IPS-NIHi11 (cell line): ENCODE measurements at regions not wholly inside any gene's neighbourhood (a gene's known extent, or its start where the extent isn't known, plus 50 kb on each side); places are given as distances from the start of the nearest gene placed in this dataset.

Experiments used
- DNase-seq: peaks from one replicate; pipeline ENCODE4 v3.0.0; 2012; ENCODE audit warnings: mixed read lengths, low spot score

DNA sequence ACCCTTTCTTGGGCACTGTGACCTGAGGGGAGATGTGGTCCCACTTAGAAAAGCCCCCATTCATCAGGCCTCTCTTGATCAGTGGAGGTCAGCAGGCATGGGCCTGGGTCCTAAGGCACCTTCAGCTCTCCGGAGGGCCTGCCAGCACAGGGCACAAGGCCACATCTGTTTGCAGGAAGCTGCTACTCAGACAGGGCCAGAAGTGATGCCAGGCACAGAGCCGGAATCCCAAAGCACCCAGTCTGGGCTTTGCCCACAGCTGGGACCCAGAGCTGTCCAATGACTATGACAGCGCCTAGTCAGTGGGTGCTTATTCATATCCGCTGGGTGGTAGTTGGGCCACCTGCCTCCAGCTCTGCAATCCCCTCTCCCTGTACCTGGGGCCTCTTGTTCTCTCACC is 63.2 kb upstream of the ELN start:
- no peak for DNase-seq

DNA sequence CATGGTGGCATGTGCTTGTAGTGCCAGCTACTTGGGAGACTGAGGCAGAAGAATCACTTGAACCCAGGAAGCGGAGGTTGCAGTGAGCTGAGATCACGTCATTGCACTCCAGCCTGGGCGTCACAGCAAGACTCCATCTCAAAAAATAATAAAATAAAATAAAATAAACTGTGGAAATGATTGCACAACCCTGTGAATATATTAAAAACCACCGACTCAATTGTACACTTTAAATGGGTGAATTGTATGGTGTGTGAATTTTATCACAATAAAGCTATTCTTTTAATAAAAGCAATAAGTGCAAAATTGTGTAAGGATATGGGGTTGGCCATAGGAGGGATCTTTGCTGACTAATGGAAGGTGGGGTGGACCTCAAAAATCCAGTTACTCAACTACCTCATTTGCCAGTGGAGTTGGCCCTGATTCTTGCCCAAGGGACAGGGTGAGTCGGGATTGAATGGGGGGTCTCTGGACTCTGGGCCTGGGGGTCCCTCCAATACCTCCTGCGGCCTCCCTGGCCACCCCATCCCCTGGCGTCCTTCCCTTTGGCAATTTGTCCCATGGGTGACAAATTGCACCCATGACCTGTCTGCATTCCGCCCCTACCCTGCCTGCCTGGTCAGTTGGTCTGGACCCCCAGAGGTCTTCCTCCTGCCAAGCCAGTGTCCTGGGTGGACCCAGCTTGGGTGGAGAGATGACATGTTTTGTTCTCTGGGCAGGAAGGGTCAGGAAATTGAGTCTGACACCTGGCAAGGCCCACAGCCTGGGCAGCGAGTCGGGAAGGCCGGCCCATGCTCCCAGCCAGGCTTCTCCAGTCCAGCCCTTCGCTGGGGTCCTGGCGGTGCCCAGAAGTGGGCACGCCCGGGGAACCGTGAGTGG is 61.7 kb upstream of the ELN start:
- DNase-seq = no peak

DNA sequence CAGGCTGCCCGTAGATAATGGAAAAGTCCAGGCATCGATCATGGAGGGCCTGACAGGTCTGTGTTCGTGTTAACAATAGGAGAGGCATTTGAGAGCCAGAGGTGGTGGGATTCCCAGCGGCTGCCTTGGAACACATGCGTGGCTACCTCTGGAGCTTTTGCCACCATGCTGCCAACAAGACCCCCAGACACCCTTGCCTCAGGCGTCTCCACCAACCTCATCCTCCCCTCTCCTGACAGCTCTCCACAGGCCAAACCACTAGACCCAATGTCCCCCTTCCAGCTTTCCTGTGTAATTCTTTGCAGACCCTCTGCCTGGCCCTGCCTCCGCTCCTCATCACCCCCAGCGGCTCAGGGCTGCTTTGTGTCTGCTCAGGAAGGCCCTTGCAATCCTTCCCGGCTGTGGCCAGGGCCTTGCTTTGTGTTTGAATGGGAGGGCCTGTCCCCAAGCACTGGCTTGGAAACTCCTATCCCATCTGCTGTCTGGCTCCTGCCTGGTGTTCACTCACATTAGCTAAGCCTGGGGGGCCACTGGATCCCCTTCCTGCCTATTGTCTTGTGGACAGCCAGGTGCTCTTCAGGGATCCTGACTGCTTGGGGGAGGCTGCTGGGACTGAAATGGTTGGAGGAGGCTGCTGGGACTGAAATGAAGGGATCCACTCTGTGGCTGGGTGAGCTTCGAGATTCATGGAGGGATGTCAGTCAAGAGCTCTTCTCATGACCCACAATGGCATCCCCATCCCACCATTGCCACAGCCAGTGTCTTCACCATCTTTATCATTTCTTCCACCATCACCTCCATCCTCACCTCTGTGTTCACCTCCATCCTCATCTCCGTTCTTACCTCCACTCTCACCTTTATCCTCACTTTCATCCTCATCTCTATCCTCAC is 60.8 kb upstream of the ELN start:
- no peak for DNase-seq

- DNase-seq = no peak
These were observed 60.1 kb upstream of the ELN start for GRCh38 chr7:73967832-73968290.

DNA sequence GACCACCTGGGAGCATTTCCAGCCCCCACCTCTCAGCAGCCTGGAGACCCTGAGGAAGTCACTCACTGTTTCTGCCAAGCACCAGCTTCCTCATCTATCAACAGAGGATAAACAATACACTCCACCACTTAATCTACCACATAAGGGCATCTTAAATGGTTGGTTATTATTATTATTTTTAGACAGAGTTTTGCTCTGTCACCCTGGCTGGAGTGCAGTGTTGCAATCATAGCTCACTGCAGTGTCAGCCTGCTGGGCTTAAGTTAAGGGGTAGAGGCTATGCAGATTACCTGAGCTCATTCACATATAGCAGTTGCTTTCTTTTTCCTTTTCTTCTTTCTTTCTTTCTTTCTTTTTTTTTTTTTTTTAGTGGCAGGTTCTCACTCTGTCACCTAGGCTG is 59.5 kb upstream of the ELN start:
- DNase-seq = no peak

DNA sequence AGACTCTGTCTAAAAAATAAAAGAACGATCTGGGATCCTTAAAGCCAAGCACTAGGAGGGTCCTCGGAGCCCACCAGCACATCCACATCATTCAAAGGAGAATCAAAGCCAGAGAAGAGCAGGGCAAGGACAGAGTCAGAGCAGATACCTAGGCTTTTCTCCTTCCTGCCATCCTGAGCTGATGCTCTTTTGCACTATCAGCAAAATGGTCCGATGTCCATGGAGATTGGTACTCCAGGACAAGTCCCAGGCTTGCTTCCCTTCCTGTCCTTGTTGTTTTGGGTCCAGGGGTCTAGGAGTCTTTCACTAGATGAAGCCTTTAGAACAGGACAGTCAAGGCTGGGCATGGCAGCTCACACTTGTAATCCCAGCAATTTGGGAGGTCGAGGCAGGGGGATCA is 58.0 kb upstream of the ELN start:
- no peak for DNase-seq

- DNase-seq = no peak
These were observed 57.2 kb upstream of the ELN start for GRCh38 chr7:73970801-73971229.

- no peak for DNase-seq
These were observed 56.7 kb upstream of the ELN start for GRCh38 chr7:73971322-73971703.

- peak; percentile 84 for DNase-seq
These were observed 56.1 kb upstream of the ELN start for GRCh38 chr7:73971704-73972341.

DNA sequence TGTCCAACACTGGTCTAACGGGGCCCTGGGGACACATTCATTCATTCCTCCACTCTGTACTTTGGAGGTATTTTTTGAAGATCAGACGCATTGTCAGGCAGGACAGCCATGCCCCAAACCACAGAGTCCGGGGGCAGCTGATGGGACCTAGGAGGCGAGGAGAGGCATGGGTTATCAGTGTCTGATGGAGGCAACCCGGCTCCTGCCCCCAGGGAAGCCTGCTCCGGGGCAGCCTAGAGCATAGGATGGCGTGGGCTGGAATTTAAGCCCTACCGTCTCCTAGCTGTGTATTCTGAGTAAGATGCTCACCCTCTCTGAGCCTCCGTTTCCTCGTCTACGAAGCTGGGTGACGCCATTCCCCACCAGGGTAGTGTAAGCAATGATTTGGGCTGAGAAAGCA is 55.4 kb upstream of the ELN start:
- no peak for DNase-seq

DNA sequence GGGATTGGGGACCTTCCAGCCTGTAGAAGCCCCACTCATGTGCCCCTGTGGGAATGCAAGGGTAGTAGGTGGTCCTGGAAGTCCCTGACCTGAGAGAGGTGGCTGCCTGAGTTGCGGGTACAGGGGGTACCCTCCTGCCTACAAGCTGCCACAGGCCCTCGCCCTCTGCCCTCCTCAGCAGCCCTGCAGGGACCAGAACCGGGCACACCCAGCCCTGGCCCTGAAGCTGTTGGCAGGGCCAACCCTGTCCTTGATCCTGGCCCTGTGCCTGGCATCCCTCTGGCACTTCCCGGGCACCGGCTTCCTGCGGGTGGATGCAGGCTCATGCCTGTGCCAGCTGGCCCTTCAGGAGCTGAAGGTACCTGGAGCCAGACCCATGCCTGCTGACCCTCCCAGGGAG is 54.9 kb upstream of the ELN start:
- DNase-seq = no peak

GRCh38 chr7:73974101-73974947 is 53.6 kb upstream of the ELN start:
- DNase-seq = no peak

DNA sequence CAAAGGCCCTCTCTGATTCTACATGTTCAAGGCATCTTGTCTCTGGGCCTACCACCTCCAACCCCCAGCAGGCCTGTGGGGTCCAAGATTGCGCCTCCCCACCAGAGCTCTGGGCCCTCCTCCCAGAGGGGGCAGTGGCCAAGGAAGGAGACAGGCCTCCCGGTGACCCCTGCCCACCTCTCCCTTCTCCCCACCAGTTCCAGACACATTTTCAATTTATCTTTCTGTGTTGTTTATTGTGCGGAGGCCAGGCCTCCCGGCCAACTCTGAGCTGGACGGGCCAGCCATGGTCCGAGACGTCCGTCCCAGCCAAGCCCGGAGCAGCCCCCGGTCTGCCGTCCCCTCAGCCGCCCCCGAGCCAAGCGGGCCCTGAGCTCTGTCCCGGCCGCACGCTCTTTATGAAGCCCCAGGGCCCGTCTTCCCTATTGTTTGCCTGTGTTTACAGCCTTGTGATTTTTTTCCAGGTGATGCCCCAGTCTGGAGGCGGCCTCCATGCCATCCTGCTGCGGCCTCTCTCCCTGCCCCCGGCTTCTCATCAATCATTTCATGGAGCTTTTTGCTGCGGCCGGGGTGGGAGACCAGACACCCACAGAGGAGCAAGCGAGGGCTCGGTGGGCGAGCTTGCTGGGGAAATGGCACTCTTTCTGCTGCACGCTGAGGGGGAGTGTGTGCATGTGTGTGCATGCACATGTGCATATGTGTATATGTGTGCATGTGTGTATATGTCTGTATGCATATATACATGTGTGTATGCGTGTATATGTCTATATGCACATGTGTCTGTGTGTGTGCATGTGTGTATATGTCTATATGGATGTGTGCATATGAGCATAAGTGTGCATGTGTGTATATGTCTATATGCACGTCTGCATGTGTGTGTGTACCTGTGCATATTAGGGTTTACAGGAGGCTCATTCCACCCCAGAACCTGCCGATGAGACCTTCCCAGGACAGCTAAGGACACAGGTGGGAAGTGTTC is 52.7 kb upstream of the ELN start:
- no peak for DNase-seq

- no peak for DNase-seq
These were observed 51.0 kb upstream of the ELN start for GRCh38 chr7:73976761-73977618.

DNA sequence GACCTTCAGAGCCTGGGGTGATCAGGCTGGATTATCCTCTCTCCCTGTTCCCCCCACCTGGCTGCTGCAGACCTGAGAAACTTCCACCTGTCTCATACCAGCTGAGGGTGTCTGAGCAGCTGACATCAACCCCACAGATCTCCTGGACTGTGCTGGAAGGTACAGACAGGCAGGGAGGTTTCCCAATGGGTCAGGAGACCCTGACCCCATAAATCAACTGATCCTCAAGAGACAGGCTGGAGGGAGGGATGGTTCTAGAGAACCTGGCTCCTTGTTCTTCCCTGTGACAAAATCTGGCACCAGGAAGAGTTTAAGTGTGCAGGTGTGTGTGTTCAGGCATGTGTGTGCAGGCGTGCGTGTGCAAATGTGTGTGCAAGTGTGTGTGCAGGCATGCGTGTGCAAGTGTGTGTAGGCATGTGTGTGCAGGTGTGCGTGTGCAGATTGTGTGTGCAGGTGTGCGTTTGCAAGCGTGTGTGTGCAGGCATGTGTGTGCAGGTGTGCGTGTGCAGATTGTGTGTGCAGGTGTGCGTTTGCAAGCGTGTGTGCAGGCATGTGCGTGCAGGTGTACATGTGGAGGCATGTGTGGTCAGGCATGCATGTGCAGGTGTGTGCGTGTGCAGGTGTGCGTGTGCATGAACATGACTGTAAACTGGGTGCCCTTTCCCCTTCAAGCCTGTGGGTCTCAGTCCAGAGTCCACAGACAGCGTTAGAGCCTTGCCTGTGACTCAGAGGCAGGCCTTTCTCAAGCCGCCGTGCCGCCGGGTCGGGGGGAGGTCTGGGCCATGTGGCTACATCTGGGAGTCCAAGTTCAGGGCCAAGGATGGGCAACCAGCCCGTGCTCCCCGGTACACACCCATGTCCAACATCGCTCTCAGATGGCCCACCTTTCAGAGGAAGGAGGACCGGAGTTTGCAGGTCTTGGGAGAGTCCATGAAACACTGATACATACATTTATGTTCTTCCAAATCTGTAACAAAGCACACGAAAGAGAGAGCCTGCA is 50.1 kb upstream of the ELN start:
- DNase-seq = no peak
